ENCODE measurements at regions not wholly inside any gene's neighbourhood (a gene's known extent, or its start where the extent isn't known, plus 50 kb on each side); places are given as distances from the start of the nearest gene placed in this dataset.
"Not testable (repeated sequence)": the region's sequence is repeated elsewhere in the genome, so short reads cannot be mapped to it uniquely, and the experiment has no call there.

- DNase-seq: no peak
Observed at GRCh38 chr13:95391785-95392184, 90.5 kb upstream of the ABCC4 start.

GRCh38 chr13:95392597-95392996 lies 91.3 kb upstream of the ABCC4 start:
- DNase-seq: no peak

DNA sequence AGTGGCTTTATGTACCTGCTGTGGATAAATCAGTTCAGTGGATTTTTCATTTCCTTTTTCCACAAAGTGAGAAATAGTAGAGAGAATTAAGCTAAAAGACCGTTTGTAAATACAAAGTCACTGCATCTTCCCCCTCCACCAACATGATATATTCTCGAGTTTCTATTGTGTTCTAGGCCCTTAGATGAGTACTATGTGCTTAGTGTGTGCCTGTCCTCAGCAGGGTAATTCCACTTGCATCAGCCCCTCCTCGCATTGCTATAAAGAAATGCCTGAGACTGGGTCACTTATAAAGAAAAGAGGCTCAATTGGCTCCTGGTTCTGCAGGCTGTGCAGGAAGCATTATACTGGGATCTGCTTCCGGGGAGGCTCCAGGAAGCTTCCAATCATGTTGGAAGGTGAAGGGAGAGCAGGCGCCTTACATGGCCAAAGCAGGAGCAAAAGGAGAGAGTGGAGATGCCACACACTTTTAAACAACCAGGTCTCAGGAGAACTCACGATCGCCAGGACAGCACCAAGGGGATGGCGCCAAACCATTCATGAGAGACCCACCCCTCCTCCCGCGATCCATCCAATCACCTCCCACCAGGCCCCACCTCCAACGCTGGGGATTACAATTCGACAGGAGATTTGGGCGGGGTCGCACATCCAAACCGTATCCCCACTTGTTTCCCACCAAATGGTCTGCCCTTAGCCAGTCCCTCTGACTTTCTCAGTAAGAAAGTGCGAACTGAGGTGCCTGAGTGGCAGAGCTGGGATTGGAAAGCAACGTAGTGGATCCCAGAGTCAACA lies 102.3 kb upstream of the ABCC4 start:
- DNase-seq: no peak

GRCh38 chr13:95404141-95404882 lies 103.1 kb upstream of the ABCC4 start:
- DNase-seq: peak; percentile 79

GRCh38 chr13:95406176-95406575 lies 104.9 kb upstream of the ABCC4 start:
- DNase-seq: no peak

DNA sequence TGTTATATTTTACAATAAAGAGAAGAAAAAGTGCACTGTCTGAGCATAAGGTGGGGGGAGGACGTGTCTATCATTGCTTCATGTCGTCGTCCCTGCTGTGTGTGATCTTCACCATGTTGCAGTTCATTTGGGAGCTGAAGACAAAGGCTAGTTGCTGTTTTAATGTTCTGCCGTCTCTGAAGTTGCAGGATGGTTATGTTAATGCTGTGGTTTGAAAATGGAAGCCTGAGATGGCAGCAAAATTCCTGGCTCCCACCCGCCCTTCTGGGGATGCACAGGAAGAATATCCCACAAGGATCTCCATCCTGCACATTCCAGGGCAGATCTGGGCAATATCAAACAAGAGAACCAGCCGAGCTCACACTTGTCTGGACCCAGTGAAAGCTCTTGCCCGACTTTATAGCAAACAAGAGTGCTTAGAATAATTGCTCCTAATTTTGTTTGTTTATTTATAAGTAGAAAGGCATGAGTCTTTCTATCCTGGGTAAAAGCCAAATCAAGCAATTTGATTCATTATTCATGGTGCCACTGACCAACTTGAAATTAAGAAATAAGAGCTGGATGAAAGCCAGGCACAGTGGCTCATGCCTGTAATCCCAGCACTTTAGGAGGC lies 110.3 kb upstream of the ABCC4 start:
- no peak for DNase-seq

GRCh38 chr13:95418946-95419345 lies 117.7 kb upstream of the ABCC4 start:
- DNase-seq: no peak

DNA sequence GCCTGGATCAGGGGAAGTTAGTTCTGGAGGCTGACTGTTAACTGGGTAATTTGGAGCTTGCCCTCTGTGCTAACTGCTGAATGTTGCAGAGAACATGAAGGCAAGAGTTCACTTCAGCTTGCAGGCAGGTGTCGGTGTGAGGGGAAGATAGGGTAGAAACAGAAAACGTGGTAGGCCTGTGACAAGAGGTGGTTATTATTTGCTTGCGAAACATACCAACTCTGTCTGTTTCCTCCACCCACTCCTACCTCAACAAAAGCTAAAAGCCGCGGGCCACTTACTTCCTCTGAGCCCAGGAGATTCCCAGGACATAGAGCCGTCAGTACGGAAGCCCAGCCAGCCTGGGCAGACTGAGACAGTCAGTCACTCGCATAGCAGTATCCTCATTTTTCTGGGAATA lies 119.2 kb upstream of the ABCC4 start:
- DNase-seq: no peak

GRCh38 chr13:95426631-95427030 lies 125.4 kb upstream of the ABCC4 start:
- DNase-seq: no peak

DNA sequence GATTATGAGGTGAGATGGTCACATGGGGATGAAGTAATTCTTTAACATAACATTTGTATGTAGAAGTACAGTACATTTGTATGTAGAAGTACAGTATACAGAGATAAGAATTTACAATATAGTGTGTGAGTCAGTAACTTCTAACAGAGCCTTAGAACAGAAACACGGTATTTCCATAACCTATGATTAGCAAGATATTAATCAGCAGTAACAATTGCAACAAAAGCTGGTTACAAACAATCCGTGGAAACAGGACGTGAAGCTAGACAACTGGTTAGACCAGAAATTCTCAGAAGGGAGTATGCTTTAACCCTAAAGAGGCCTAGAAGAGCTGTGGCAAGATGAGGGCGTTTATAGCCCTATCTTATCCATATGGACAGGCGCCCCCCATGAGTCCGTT lies 122.0 kb upstream of the CLDN10 start:
- DNase-seq: not testable (repeated sequence)

DNA sequence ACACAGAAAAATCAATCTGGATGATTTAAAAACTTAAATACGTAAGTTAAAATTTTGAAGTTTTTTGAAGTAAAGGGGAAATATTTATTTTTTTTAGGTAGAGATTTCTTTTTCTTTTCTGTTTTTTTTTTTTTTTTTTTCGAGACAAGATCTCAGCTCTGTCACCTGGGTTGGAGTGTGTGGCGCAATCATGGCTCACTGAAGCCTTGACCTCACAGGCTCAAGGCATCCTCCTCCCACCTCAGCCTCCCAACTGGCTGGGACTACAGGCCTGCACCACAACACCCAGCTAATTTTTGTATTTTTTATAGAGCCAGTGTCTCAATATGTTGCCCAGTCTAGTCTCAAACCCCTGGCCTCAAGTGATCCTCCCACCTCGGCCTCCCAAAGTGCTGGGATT lies 120.4 kb upstream of the CLDN10 start:
- DNase-seq: no peak

DNA sequence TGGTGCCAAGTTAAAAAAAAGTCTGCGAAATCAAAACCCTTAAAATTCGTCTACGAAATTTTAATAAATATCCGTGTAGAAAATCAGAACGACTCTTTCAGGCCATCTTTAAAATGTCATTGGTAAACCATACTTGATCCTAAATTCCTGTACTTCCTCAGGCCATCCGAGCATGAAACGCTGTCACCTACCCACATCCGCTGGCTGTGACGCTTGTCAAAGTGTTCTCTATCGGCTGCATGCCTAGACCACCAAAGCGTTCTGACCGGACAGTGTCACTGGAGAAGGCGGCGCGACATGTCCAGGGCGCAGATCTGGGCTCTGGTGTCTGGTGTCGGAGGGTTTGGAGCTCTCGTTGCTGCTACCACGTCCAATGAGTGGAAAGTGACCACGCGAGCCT lies 119.0 kb upstream of the CLDN10 start:
- DNase-seq: no peak

DNA sequence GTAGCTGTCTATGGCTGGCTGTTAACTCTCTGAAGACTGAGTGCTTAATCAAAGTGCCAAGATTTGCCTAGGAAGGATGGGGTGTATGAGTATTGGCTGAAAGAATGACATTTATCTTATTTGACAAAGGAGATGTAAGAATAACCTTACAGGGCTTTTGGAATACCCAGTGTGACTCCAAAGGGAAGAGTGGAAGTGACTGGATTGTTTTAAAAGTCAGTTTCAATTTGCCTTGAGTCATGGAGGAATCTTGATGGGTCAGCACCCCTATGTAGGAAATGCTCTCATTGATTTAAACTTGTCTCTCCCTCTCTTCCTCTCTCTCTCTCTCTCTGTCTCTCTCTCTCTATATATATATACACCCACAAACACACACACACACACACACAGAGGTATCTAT lies 118.4 kb upstream of the CLDN10 start:
- DNase-seq: no peak

- no peak for DNase-seq
Observed at GRCh38 chr13:95437561-95437960, 115.0 kb upstream of the CLDN10 start.

DNA sequence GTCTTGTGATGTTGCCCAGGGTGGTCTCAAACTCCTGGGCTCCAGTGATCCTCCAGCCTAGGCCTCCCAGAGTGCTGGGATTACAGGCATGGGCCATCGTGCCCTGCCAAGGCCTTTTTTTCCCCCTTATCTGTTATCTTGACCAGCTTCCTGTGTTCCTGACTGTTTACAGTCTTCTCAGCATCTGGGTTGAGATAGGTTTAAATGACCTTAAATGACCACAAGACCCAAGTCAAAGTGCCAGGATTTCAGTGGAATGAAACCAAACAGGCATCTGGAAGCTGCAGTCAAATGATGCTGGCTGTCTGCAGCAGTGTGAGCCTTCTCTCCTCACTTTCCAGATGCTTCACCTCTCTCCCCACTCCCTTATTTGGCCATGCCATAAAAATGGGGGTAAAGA lies 114.2 kb upstream of the CLDN10 start:
- no peak for DNase-seq

DNA sequence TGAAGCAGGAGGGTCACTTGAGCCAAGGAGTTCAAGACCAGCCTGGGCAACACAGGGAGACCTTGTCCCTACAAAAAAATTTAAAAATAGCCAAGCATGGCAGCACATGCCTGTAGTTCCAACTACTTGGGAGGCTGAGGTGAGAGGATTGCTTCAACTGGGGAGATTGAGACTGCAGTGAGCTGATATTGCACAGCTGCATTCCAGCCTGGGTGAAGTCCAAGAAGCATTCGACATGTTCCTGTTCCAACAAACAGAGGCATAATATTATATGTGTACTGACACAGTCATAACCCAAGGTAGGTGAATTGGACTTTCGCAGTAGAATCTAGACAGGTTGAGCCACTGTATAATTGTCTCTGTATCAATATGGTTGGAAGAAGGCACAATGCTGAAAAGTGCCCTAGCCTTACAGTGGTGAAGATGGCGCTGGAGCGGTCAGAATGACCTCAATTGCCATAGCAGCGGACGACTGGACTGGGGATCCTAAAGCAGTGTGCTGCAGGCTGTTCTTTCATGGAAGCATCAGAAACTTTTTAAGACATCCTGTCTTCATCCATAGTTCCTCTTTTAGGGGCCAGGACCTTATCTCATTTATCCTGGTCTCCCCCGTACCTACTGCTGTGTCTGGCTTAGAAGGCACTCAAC lies 112.0 kb upstream of the CLDN10 start:
- DNase-seq: no peak

GRCh38 chr13:95441326-95441725 lies 111.2 kb upstream of the CLDN10 start:
- DNase-seq: no peak

DNA sequence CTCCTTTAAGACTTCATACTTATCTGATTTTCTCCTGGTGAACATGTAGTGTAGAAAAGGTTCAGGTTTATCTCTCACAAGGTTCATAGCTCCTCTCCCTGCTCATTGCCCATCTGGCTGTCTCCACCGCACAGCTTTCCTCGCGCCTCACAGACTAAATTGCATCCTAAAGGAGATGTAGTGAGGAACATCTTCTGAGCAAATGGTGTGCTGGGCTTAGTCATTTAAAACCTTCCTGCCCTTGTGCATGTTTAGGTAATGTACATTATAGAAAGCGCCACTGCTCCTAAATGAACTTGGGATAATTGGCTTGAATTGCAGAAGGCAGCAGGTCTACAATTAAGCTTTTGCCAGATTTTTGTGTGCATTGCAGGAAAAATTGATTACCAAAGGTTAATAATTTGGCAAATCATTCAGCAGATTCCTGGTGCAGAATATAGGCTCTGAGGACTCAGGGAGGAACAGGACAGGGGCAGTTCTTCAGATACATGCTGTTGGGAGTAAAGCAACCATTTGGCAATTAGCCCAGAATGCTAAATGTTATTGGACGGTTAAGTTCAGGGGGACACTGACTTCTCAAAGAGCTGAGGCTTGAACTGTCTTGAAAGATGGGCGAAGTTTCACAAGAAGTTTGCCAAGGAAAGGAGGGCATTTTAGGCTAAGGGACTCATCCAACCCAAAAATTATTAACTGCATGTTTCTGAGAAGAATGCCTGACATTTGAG lies 108.4 kb upstream of the CLDN10 start:
- no peak for DNase-seq

DNA sequence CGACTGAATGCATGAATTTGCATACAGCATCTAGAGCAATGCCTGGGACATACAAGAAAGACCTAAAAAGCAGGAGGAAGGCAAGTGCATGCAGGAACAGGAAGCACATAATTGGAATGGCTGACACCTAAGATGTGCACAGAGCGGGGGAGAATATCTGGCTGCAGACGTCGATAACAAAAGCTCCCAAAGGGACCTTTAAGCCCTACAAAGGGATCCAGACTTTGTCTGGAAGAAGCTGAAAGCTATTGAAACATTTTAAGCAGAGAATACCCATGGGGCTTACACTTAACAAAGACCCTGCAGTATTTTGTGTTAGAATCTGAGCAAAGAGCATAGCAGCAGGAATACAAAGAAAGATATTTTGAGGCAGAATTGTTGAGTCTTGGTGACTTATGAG lies 107.4 kb upstream of the CLDN10 start:
- DNase-seq: no peak

DNA sequence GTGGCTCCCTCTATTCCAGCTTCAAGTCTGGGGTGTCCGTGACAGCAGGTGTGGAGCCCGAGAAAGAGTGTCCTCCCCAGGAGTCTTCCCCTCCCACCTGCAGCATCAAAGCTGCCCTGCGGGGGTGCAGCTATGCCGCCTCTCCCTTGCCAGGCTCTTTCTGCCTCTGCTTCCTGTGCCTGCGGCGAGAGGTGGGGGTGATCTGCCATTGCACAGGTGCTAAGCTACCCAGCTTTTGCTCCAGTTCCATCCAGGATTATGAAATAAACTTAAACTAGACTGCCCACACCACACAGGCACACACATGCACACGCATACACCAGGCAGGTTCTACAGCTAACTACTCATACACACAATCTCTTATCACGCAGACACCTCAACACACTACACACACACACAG lies 104.7 kb upstream of the CLDN10 start:
- no peak for DNase-seq

DNA sequence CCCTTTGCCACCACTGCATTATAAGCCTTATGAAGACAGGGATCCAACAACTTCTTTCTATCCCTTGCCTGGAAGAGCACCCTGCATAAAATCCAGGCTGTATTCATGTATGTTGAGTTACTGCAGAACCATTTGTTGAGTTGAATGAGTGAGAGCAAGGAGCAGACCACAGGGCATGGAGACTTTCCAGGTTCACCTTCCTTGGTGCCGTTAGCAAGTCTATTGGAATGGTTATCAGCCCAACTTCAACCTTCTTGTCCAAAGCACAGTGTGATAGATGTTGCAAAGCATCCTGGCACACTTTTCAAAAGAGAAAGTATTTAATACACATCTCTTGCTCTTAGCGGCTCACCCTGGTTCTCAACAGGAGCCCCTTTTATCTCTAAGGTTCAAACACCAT lies 100.9 kb upstream of the CLDN10 start:
- DNase-seq: no peak

DNA sequence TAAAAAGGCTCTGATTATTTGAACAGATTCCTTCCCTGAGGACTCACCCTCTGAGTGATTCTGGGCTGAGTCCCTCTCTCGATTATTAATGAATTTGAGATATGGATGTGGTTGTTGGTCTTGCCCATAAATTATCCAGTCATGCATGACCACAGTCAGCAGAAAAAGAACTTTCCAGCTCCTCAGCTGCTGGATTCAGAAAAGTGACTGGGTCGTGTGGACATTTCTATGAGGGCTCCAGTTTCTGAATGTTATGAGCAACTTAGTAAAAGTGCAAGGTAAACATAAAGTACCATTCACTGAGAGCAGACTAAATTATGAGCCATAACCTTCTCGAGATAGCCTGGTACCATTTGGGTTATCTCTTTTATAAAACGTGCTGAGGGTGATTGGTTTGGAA lies 100.1 kb upstream of the CLDN10 start:
- no peak for DNase-seq

DNA sequence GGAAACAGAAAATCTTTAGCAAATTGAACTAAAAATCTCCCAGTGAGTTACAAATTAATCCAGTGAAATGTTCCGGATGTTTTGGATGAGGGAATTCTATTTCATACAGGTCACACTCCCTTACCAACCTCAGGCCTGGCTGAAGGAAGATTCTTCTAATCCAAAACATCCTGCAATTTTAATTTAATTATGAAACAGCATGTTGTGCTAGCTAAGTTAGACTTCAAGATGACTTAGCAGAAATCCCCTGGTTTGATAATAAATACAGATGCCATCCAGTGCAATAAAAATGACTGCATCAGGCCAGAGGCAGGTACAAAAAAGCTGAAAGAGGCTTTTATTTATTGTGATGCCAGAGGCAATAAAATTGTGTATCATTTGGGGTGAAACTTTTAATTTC lies 96.7 kb upstream of the CLDN10 start:
- no peak for DNase-seq
